Endothelial cell of umbilical vein (primary cell): ENCODE measurements at regions not wholly inside any gene's neighbourhood (a gene's known extent, or its start where the extent isn't known, plus 50 kb on each side); places are given as distances from the start of the nearest gene placed in this dataset.

ENCODE experiments used
- BruUV-seq: library from RNA; stranded (reverse); fragments of 400-500 nt; replicated peaks from 2 replicates; lab custom pipeline; 2021; lab: Mats Ljungman, UMichigan
- CTCF ChIA-PET: fragments of 300-600, 350-600 bp; sonication (Branson Sonifier 250); formaldehyde crosslinking; loops from one replicate; lab custom pipeline; 2021; ENCODE audit warnings: antibody characterized with exemption, inconsistent platforms; lab: Charles Lee
- POLR2A ChIA-PET: fragments of 300-600, 350-600 bp; sonication (Branson Sonifier 250); formaldehyde crosslinking; loops from one replicate; lab custom pipeline; 2021; ENCODE audit warnings: antibody characterized with exemption, inconsistent platforms; lab: Charles Lee
- DNase-seq: peaks from one replicate; pipeline ENCODE4 v3.0.0-alpha.2; 2011; ENCODE audit warnings: low read depth, low spot score
- FAIRE-seq: peaks from 2 replicates; lab custom pipeline; 2011; peaks lifted over from hg19 to GRCh38; lab: Jason Lieb, UNC
- H2AFZ ChIP-seq: 2 replicates; pipeline ENCODE4 v1.6.0; 2012; ENCODE audit warnings: low read depth, low read length, control low read depth, inconsistent platforms
- H3K27ac ChIP-seq: 2 replicates; pipeline ENCODE4 v1.5.1; 2011; ENCODE audit warnings: low read depth, mild to moderate bottlenecking, control low read depth, low read length, moderate library complexity; ENCODE audit not compliant: insufficient read depth
- H3K27me3 ChIP-seq, 2 experiments: 2 replicates each; pipeline versions ENCODE4 v1.6.0 to v1.6.1; 2011; ENCODE audit warnings: low read length in 2 of 2, mixed read lengths in 1 of 2; ENCODE audit not compliant: control insufficient read depth in 2 of 2, insufficient read depth in 2 of 2
- H3K36me3 ChIP-seq, 2 experiments: 2 replicates in 1 of 2; 3 replicates in 1 of 2; pipeline ENCODE4 v1.5.1; 2011; ENCODE audit warnings: low read length in 2 of 2, mild to moderate bottlenecking in 1 of 2, moderate library complexity in 1 of 2; ENCODE audit not compliant: control insufficient read depth in 2 of 2, insufficient read depth in 2 of 2; ENCODE audit errors: extremely low read depth in 1 of 2
- H3K4me1 ChIP-seq: 3 replicates; pipeline ENCODE4 v1.5.1; 2011; ENCODE audit warnings: mild to moderate bottlenecking, low read length; ENCODE audit not compliant: control insufficient read depth, insufficient read depth; ENCODE audit errors: extremely low read depth
- H3K4me2 ChIP-seq: 2 replicates; pipeline ENCODE4 v1.6.1; 2011; ENCODE audit warnings: low read length, control low read depth, mixed read lengths; ENCODE audit not compliant: insufficient read depth
- H3K4me3 ChIP-seq, 3 experiments: fragments of 200-600 bp in 1 of 3; sonication (generic), shearing (Covaris generic) in 1 of 3; replicated peaks in 1 of 3; 2 replicates each; pipeline ENCODE4 v1.5.1; 2011 to 2016; ENCODE audit warnings: control low read depth in 3 of 3, low read length in 3 of 3, mild to moderate bottlenecking in 2 of 3, inconsistent platforms in 1 of 3, low read depth in 1 of 3, moderate library complexity in 1 of 3; ENCODE audit not compliant: insufficient read depth in 1 of 3
- H3K79me2 ChIP-seq: 2 replicates; pipeline ENCODE4 v1.6.0; 2012; ENCODE audit warnings: low read length, inconsistent platforms; ENCODE audit not compliant: control insufficient read depth, insufficient read depth
- H3K9ac ChIP-seq: replicated peaks from 2 replicates; pipeline ENCODE3; 2011; ENCODE audit warnings: low read length, control low read depth; ENCODE audit not compliant: insufficient read depth; ENCODE audit errors: extremely low read depth
- H3K9me1 ChIP-seq: replicated peaks from 3 replicates; pipeline ENCODE4 v1.6.0; 2011; ENCODE audit warnings: mild to moderate bottlenecking, low read length; ENCODE audit not compliant: control insufficient read depth, insufficient read depth; ENCODE audit errors: extremely low read depth
- H3K9me3 ChIP-seq: replicated peaks from 2 replicates; pipeline ENCODE4 v1.5.1; 2012; ENCODE audit warnings: low read length, inconsistent platforms; ENCODE audit not compliant: control insufficient read depth, insufficient read depth
- H4K20me1 ChIP-seq: replicated peaks from 2 replicates; pipeline ENCODE3; 2011; ENCODE audit warnings: mild to moderate bottlenecking, low read length; ENCODE audit not compliant: control insufficient read depth, insufficient read depth; ENCODE audit errors: extremely low read depth
- CTCF ChIP-seq, 2 donors: IDR thresholded peaks; 1 replicate in 1 of 2; 2 replicates in 1 of 2; pipeline ENCODE4 v1.5.1; 2011; ENCODE audit warnings: low read length in 2 of 2, mild to moderate bottlenecking in 2 of 2, moderate library complexity in 2 of 2, control low read depth in 1 of 2, inconsistent platforms in 1 of 2, low read depth in 1 of 2; ENCODE audit not compliant: insufficient read depth in 1 of 2; ENCODE audit errors: extremely low read depth in 1 of 2
- EZH2 ChIP-seq: IDR thresholded peaks from 2 replicates; pipeline ENCODE4 v1.6.1; 2012; ENCODE audit warnings: borderline replicate concordance, low read depth, mild to moderate bottlenecking, moderate library complexity, low read length, inconsistent platforms; ENCODE audit not compliant: severe bottlenecking
- FOS ChIP-seq: IDR thresholded peaks from 2 replicates; pipeline ENCODE4 v1.6.1; 2011; ENCODE audit warnings: mild to moderate bottlenecking, low read length, moderate library complexity, borderline replicate concordance; ENCODE audit not compliant: insufficient read depth
- GATA2 ChIP-seq: IDR thresholded peaks from 2 replicates; pipeline ENCODE4 v1.7.0; 2011; ENCODE audit warnings: low read depth, mild to moderate bottlenecking, moderate library complexity, mixed read lengths, low read length; ENCODE audit not compliant: insufficient read length, insufficient read depth
- JUN ChIP-seq: IDR thresholded peaks from 2 replicates; pipeline ENCODE4 v1.6.1; 2011; ENCODE audit warnings: borderline replicate concordance, low read depth; ENCODE audit not compliant: insufficient read length, insufficient read depth
- MAX ChIP-seq: IDR thresholded peaks from 2 replicates; pipeline ENCODE4 v1.6.1; 2011; ENCODE audit not compliant: insufficient read depth, insufficient read length
- POLR2A ChIP-seq: IDR thresholded peaks from 2 replicates; pipeline ENCODE4 v1.6.1; 2012; ENCODE audit warnings: low read depth, mild to moderate bottlenecking, control low read depth, low read length
- dilution Hi-C: fragments of 300-500 bp; cut with MboI; formaldehyde crosslinking; loops from one replicate; pipeline ENCODE4 v1.15.0; 2019; ENCODE audit warnings: low sequenced_read_pairs; ENCODE audit not compliant: extremely low pct_ligation_motif_present
- intact Hi-C: fragments of 100-400 bp; cut with micrococcal nuclease; formaldehyde crosslinking; loops from one replicate; pipeline ENCODE4 v1.10.0; 2022

GRCh38 chr2:34316788-34317187 lies 717.7 kb upstream of the FAM98A start:
- no peaks in the 10 kb centered on the region for H3K27me3 ChIP-seq
- H3K36me3 ChIP-seq: no peaks in the 10 kb centered on the region
- no peak overlapping the region for H3K27ac ChIP-seq
- POLR2A ChIA-PET: no interaction called here
- TF ChIP-seq EZH2 (no peak), MAX (no peak), POLR2A (no peak), FOS (no peak)
- no peaks in the 10 kb centered on the region for H3K4me1 ChIP-seq
- H2AFZ ChIP-seq: no peak overlapping the region
- no TSS peak for BruUV-seq
- no peak overlapping the region for H3K4me2 ChIP-seq
- no peaks in the 10 kb centered on the region for H3K9me3 ChIP-seq
- no peaks in the 10 kb centered on the region for H3K79me2 ChIP-seq
- no peaks in the 10 kb centered on the region for H4K20me1 ChIP-seq
- H3K4me3 ChIP-seq: no peak overlapping the region
- no peak overlapping the region for H3K9ac ChIP-seq
- H3K9me1 ChIP-seq: no peaks in the 10 kb centered on the region
- dilution Hi-C loops: no loop called here
- intact Hi-C loops: no loop called here
- no peak for DNase-seq
- CTCF ChIA-PET: no interaction called here
- FAIRE-seq: peak; percentile 24

GRCh38 chr2:34311816-34312215 lies 712.7 kb upstream of the FAM98A start:
- Histone ChIP-seq H2AFZ (no peak overlapping the region), H3K9ac (no peak overlapping the region), H4K20me1 (no peaks in the 10 kb centered on the region), H3K4me2 (peak overlapping the region; percentile 2), H3K9me1 (no peaks in the 10 kb centered on the region), H3K27me3 (no peaks in the 10 kb centered on the region), H3K4me3 (no peak overlapping the region), H3K4me1 (no peaks in the 10 kb centered on the region), H3K27ac (peak overlapping the region; percentile 45), H3K9me3 (no peaks in the 10 kb centered on the region), H3K36me3 (no peaks in the 10 kb centered on the region), H3K79me2 (no peaks in the 10 kb centered on the region)
- ChIA-PET POLR2A (no interaction called here), CTCF (no interaction called here)
- BruUV-seq: no TSS peak
- dilution Hi-C loops: no loop called here
- no peak for DNase-seq
- intact Hi-C loops: no loop called here
- no peak for FAIRE-seq
- no peak for TF ChIP-seq POLR2A
- no peak for TF ChIP-seq MAX
- TF ChIP-seq GATA2: no peak
- no peak for TF ChIP-seq JUN
- no peak for TF ChIP-seq EZH2
- no peak for TF ChIP-seq CTCF (IDR thresholded peaks at IDR 0.05; ENCODE audit: extremely low read depth in 1 of 2, insufficient read depth in 1 of 2, low read depth in 1 of 2, low read length in 2 of 2)
- no peak for TF ChIP-seq FOS
